ENCODE measurements at regions not wholly inside any gene's neighbourhood (a gene's known extent, or its start where the extent isn't known, plus 50 kb on each side); places are given as distances from the start of the nearest gene placed in this dataset.
"Not testable (repeated sequence)": the region's sequence is repeated elsewhere in the genome, so short reads cannot be mapped to it uniquely, and the experiment has no call there.

DNA sequence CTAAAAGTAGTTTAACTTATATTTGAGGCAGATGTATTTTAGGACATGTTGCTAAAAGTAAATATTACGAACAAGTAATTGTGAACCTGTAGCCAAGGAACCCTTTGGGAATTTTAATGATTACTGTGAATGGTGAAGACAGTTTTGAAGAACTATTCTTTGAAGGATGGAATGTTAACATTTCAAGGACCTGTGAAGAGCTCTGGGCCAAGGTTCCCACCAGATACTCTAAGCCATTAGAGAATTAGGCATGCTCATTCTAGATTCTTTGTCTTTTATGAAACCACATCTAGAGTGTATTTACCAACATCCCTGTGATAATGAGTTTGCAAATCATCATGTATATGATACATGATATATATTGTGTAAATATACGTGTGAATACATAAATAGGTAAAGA, 99.8 kb downstream of the SEPTIN7 start:
- H3K4me3 ChIP-seq = no peak overlapping the region
- peaks cover 48% of the 10 kb centered on the region for H3K36me3 ChIP-seq

DNA sequence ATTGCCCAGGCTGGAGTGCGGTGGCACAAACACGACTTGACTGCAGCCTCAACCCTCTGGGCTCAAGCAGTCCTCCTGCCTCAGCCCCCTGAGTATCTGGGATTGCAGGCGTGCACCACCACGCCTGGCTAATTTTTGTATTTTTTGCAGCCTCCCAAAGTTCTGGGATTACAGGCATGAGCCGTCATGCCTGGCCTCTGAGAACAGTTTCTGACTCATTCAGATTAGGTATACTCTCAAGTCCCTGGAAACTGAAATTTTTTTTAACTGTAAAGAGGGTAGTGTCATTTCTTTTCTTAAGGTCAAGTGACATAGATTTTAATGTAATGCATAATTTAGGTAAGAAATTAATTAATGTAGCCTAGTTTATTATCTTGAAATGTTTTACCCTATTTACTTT, 104.7 kb downstream of the SEPTIN7 start:
- Histone ChIP-seq H3K9me3 (no peaks in the 10 kb centered on the region), H3K4me3 (no peak overlapping the region), H3K27me3 (no peaks in the 10 kb centered on the region), H3K36me3 (peaks cover 26% of the 10 kb centered on the region)
- DNase-seq = no peak

More for the DNA sequence above, 99.8 kb downstream of the SEPTIN7 start:
- H3K27me3 ChIP-seq = no peaks in the 10 kb centered on the region
- DNase-seq = no peak
- no peaks in the 10 kb centered on the region for H3K9me3 ChIP-seq

DNA sequence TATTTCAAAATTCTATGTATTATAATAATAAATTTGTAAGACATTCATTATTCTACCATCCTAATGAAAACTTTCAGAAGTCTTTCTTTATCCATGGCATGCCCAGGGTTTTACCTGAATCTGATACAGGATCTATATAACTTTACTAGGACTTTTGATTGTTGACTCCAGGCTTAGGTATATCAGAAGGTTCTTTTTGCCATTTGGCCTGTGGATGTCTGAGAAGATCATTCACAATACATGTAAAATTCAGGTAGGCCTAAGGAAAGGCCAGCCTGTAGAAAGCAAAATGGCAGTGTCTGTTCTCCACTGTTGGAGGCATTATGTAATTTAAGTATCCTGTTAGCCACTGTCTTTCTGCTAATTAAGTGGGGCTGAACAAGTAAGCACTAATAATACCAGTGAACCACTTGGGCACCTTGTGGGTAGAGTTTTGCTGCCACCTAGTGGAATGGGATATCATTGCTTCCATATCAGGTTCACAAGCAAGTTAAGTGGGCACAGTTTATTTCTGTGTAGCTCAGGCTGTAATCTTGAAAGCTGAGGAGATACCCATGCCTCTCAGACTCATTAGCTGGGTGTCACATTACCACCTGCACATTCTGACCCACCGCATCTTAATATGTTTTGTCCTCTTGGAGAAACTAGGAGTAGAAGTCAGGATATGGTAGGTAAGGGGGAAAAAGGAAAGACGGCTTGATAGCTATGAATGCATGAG, 105.5 kb downstream of the SEPTIN7 start:
- Histone ChIP-seq H3K27me3 (no peaks in the 10 kb centered on the region), H3K4me3 (no peak overlapping the region), H3K9me3 (no peaks in the 10 kb centered on the region), H3K36me3 (peaks cover 21% of the 10 kb centered on the region)
- DNase-seq = peak; percentile 38

DNA sequence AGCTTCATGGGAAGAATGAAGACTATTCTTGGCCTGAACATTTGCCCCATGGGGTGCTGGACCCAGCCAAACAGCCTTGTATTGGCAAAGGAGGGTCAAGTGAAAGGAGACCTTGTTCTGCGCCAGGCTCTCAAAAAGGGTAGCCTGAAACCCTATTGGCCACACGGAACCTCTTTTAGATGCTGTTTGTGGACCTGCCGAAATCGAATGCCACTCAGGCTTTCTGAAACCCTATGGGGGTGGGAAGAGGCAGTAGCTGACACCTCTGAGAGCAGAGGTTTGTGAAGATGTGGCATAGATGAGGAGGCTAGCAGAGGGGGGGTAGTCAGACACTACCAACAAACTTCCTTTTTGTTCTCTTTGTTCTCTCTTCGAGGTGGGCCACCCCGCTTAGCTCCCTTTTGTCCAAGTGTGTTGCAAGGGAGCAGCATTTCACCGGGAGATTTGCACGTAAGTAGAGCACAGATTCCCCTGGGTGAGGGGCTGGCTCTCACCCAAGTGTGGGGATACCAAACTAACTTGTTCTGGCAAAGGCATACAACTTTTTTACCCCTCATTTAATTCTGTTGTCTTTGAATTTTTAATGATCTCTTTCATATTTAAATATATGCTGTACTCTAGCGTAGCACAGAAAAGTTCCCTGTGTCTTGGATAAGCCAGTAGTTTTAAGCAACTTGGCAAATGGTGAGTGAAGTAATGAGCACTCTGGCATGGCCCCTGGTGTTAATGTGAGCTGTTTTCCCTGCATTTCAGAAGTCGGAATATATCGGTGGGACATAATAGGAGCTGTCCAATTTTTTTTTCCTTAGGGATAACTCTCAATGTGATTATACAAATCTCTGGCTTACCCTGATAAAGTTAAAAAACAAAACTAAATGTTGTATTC, 107.7 kb downstream of the SEPTIN7 start:
- peaks cover 16% of the 10 kb centered on the region for H3K36me3 ChIP-seq
- H3K4me3 ChIP-seq = no peak overlapping the region
- DNase-seq = no peak
- H3K9me3 ChIP-seq = no peaks in the 10 kb centered on the region
- H3K27me3 ChIP-seq = no peaks in the 10 kb centered on the region

DNA sequence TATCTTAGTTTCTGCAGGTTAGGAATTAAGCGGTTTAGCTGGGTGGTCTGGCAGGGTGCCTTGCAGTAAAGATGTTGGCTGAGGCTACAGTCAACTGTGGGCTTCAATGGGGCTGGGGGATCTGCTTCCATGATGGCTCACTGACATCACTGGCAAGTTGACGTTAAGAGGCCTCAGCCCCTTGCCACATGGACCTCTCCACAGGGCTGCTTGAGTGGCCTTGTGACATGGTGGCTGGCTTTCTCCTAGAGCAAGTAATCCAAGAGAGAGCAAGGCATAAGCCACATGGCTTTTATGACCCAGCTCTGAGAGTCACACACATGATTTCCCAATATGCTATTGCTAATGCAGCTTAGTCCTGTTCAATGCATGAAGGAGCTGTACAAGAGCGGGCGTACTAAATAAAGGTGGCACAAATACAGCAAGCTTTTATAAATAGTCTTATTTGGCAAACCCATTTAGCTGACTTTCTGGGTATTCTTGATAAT, 109.1 kb downstream of the SEPTIN7 start:
- no peaks in the 10 kb centered on the region for H3K27me3 ChIP-seq
- H3K9me3 ChIP-seq = no peaks in the 10 kb centered on the region
- DNase-seq = no peak
- H3K36me3 ChIP-seq = peaks cover 13% of the 10 kb centered on the region
- no peak overlapping the region for H3K4me3 ChIP-seq

DNA sequence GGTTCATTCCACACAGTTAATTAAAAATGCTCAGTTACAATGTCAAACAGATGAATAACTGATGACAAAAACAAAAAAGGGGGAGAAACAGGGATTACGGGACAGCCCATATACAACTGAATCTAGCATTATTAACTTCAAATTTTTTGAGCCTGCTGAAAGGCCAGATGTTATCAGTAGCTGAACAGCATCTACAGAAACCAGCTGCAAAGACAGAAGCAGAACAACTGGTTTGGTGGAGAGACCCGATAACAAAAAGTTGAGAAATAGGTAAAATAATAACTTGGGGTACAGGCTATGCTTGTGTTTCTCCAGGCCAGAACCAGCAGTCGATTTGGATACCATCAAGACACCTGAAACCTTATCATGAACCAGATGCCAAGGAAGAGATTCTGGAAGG, 109.8 kb downstream of the SEPTIN7 start:
- not testable (repeated sequence) for H3K9me3 ChIP-seq, H3K27me3 ChIP-seq, H3K4me3 ChIP-seq, DNase-seq, H3K36me3 ChIP-seq

DNA sequence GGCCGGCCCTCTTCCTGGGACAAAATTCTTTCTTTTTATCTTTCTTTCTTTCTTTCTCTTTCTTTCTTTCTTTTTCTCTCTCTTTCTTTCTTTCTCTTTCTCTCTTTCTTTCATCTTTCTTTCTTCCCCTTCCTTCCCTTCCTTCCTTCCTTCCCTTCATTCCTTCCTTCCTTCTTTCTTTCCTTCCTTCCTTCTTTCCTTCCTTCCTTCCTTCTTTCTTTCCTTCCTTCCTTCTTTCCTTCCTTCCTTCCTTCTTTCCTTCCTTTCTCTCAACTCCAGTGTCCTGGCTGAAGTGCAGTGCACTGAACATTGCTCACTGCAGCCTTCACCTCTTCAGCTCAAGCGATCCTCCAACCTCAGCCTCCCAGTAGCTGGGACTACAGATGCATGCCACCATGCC, 112.5 kb downstream of the SEPTIN7 start:
- H3K27me3 ChIP-seq, H3K36me3 ChIP-seq, H3K4me3 ChIP-seq, DNase-seq, H3K9me3 ChIP-seq: not testable (repeated sequence)

DNA sequence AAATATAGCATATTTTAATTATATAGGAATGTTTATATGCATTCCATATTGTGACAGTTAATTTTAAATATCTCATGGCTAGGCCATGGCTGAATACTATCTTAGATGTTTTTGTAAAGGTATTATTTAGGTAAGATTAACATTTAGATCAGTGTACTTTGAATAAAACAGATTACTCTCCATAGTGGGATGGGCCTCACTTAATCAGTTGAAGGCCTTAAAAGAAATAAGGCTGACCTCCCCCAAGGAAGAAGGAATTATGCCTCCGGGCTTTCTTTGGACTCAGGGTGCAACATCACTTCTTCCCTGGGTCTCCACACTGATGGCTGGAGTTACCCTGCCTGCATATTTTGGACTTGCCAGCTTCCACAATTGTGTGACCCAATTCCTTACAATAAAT, 113.4 kb downstream of the SEPTIN7 start:
- not testable (repeated sequence) for H3K27me3 ChIP-seq, H3K36me3 ChIP-seq, H3K4me3 ChIP-seq, DNase-seq, H3K9me3 ChIP-seq

DNA sequence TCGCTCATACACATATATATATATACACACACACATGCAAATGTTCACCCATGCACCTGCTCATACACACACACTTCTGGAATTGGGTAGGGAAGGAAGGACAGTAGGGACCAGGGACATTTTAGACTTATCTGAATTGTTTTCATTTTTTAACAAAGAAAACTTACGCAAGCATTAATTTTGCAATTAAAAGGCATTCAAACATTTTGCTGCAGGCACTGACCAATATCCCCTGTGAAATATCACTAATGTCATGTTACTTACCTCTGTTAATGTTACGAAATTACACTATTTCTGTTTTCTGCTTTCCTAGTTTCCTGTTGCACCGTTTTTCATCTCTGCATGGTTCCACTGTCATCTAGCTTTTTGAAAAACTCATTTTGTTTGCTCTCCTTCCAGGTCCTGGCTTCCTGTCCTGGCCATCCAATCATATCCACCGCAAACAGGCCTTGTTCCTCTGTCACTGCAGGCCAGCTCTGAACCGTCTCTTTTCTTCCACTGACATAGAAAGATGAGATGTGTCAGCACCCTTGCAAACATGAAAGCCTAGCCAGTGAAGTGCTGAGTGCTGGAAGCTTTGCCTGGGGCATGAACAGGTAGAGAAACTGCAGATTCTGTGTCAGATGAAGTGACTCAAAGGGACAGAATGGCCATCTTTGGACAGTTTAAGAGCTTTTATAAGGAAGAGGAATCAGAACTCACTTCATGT, 114.5 kb downstream of the SEPTIN7 start:
- DNase-seq, H3K9me3 ChIP-seq, H3K36me3 ChIP-seq, H3K27me3 ChIP-seq, H3K4me3 ChIP-seq: not testable (repeated sequence)

DNA sequence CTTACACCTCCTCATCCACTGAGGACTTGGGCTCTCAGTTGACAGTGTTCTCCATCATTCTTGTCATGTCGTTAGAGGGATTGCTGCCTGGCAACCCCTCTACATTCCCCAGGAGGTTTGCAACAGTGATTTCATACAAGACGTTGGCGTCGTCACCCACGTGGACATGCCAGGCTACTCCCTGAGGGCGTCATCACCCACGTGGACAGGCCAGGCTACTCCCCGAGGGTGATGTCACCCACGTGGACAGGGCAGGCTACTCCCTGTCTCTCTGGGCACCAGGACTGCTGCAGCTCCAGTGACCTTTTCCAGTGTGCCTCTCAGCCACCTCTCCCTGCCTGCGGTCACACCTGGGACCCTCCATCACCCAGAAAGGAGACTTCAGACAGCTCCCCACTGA, 117.4 kb downstream of the SEPTIN7 start:
- H3K4me3 ChIP-seq, H3K9me3 ChIP-seq, H3K27me3 ChIP-seq, DNase-seq, H3K36me3 ChIP-seq: not testable (repeated sequence)

DNA sequence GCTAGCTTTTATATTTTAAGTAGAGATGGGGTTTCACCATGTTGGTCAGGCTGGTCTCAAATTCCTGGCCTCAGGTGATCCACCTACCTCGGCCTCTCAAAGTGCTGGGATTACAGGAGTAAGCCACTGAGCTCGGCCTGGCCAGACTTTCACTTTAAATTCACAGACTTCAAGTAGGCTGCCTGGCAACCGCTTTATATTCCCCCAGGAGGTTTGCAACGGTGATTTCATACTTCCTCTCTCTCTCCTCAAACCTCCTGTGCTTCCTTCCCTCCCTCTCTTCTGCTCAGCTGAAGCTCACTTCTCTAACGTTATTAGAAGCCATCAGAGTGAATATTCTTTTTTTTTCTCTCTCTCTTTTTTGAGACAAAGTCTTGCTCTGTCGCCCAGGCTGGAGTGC, 118.8 kb downstream of the SEPTIN7 start:
- not testable (repeated sequence) for H3K27me3 ChIP-seq, DNase-seq, H3K9me3 ChIP-seq, H3K36me3 ChIP-seq, H3K4me3 ChIP-seq

DNA sequence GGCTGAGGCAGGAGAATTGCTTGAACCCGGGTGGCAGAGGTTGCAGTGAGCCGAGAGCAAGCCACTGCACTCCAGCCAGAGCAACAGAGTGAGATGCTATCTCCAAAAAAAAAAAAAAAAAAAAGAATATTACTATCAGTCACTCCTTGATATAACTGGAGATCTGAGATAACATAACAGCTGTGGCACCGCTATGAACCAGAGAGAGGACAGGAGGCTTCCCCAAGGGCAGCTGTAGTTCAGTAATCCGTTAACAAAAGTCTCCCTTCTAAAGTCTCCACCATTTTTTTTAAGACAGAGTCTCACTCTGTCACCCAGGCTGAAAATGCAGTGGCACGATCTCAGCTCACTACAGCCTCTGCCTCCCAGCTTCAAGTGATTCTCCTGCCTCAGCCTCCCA, 120.5 kb downstream of the SEPTIN7 start:
- H3K27me3 ChIP-seq, H3K4me3 ChIP-seq: not testable (repeated sequence)

DNA sequence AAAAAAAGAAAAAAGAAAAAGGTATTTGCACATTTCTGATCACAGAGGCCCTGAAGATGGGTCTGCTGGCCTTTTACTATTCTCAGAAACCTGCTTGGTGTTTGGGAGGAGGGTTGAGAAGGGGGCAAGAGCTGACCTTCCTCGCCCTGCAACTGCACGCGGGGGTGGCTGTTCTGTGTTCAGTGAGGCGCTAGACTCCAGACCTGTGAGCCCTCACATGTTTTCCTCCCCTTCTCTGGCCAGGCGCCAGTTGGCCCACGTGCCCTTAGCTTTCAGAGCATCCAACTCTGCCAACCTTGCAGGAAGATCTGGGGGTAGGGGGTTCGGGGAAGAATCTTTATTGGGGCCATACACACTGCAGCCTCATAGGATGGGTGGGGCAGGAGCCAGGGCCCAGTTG, 123.8 kb downstream of the SEPTIN7 start:
- not testable (repeated sequence) for DNase-seq

More for the DNA sequence above, 120.5 kb downstream of the SEPTIN7 start:
- H3K36me3 ChIP-seq, H3K9me3 ChIP-seq, DNase-seq: not testable (repeated sequence)

DNA sequence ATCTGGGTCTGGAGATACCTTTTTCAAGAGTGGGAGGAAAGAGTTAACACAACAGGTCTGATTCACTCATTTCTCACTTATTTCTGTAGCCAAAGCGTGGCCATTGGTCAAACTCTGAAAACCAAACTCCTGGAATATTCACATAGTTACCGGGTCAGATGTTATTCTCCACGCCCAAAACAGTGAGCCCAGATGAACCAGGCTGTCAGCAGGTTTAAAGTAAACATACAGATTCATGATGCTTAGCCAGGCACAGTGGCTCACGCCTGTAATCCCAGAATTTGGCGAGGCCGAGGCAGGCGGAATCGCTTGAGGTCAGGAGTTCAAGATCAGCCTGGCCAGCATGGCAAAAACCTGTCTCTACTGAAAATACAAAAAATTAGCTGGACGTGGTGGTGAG, 126.1 kb downstream of the SEPTIN7 start:
- DNase-seq, H3K4me3 ChIP-seq, H3K9me3 ChIP-seq, H3K36me3 ChIP-seq, H3K27me3 ChIP-seq: not testable (repeated sequence)

More for the DNA sequence above, 123.8 kb downstream of the SEPTIN7 start:
- not testable (repeated sequence) for H3K36me3 ChIP-seq, H3K27me3 ChIP-seq, H3K4me3 ChIP-seq, H3K9me3 ChIP-seq

DNA sequence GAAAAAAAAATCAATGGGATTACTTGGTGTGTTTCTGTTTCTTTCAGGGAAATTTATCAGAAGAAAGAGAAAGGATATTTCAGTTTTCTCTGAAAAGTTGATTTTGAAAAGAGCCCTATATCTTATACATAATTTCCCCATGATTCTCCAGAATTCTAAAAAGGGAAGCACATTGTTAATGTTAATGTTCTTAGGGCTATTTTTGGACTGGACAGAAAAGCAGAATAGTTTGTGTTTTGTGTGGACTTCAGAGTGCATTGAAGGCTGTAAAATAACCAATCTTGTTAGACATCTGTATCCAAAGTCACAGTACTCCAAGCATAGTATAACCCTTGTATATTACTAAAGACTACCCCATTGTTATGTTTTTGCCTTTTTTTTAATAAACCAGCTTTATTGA, 130.3 kb downstream of the SEPTIN7 start:
- not testable (repeated sequence) for DNase-seq, H3K27me3 ChIP-seq, H3K9me3 ChIP-seq, H3K36me3 ChIP-seq, H3K4me3 ChIP-seq

DNA sequence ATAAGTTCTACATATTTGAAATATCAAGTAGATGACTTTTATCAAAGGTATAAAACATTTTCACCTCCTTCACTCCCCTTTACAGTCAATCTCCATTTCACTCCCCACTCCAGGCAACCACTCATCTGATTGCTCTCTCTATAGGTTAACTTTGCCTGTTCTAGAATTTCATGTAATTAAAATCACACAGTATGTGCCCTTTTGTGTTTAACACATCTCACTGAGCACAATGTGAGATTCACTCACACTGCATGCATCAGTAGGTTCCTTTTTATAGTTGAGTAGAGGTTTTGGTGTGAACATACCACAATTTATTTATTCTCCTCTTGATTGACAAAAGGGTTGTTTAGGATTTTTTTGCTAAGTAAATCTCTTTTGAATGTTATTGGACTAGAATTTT, 130.7 kb downstream of the SEPTIN7 start:
- not testable (repeated sequence) for H3K9me3 ChIP-seq, H3K27me3 ChIP-seq, DNase-seq, H3K36me3 ChIP-seq, H3K4me3 ChIP-seq

DNA sequence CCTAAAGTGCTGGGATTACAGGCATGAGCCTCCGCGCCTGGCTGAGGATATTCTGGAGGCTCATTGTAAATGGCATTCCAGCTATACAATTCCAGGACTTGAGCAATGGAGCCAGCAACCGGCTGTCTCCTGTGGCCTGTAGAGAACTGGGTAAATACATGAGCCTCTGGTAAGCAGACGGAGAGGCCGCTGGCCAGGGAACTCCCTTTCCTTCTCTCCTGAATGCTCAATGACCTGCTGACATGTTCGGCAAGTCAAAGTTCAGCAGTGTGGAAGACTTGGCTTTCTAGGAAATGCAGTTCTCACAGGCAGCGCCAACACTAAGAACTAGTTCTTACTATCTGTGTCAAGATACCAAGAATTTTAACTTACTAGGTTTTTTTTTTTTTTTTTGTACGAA, 139.8 kb downstream of the SEPTIN7 start:
- H3K27me3 ChIP-seq, H3K4me3 ChIP-seq, DNase-seq, H3K9me3 ChIP-seq, H3K36me3 ChIP-seq: not testable (repeated sequence)

Measured in MG63 (cell line).